IMR-90 (cell line): ENCODE measurements at regions not wholly inside any gene's neighbourhood (a gene's known extent, or its start where the extent isn't known, plus 50 kb on each side); places are given as distances from the start of the nearest gene placed in this dataset.

Experiments used
- ATAC-seq: fragments of 200-7000 bp; cut with Tn5 transposase; 2 replicates; pipeline ENCODE4 v1.9.1; 2020; ENCODE audit warnings: low read depth, mild to moderate bottlenecking, moderate library complexity
- BruUV-seq: library from RNA; stranded (reverse); fragments of 400-500 nt; replicated peaks from 2 replicates; lab custom pipeline; 2021; lab: Mats Ljungman, UMichigan
- CTCF ChIA-PET: fragments of 300-600 bp; formaldehyde crosslinking; extraction: SDS; loops from one replicate; lab custom pipeline; 2021; ENCODE audit warnings: antibody characterized with exemption; lab: Yijun Ruan, JAX
- POLR2A ChIA-PET: fragments of 300-600 bp; sonication (Branson Sonifier 250); formaldehyde crosslinking; loops from one replicate; lab custom pipeline; 2022; ENCODE audit warnings: antibody characterized with exemption; ENCODE audit not compliant: unreplicated experiment; lab: Charles Lee
- DNase-seq: peaks from one replicate; pipeline ENCODE4 v3.0.0; 2013
- H2AFZ ChIP-seq: replicated peaks from 2 replicates; pipeline ENCODE3; 2013; ENCODE audit warnings: low read length, mild to moderate bottlenecking; ENCODE audit not compliant: poor library complexity
- H2AK5ac ChIP-seq: 2 replicates; pipeline ENCODE4 v1.6.1; 2013; ENCODE audit warnings: low read depth, low read length, inconsistent platforms
- H2AK9ac ChIP-seq: replicated peaks from 2 replicates; pipeline ENCODE3; 2013; ENCODE audit warnings: mild to moderate bottlenecking, low read depth, low read length, moderate library complexity; ENCODE audit not compliant: poor library complexity
- H2BK120ac ChIP-seq: 2 replicates; pipeline ENCODE4 v1.6.1; 2013; ENCODE audit warnings: low read depth, low read length, inconsistent platforms
- H2BK15ac ChIP-seq: 3 replicates; pipeline ENCODE4 v1.6.1; 2013; ENCODE audit warnings: low read depth, low read length, inconsistent platforms
- H2BK20ac ChIP-seq: 2 replicates; pipeline ENCODE4 v1.6.1; 2013; ENCODE audit warnings: low read depth, mild to moderate bottlenecking, inconsistent platforms, low read length, moderate library complexity
- H2BK5ac ChIP-seq: 2 replicates; pipeline ENCODE4 v1.6.1; 2013; ENCODE audit warnings: mild to moderate bottlenecking, low read depth, low read length, inconsistent platforms; ENCODE audit not compliant: poor library complexity, severe bottlenecking
- H3K14ac ChIP-seq: replicated peaks from 2 replicates; pipeline ENCODE4 v1.6.1; 2013; ENCODE audit warnings: low read depth, low read length, inconsistent platforms
- H3K18ac ChIP-seq: 2 replicates; pipeline ENCODE4 v1.6.1; 2013; ENCODE audit warnings: low read depth, low read length, control low read depth
- H3K23ac ChIP-seq: 2 replicates; pipeline ENCODE4 v1.6.1; 2013; ENCODE audit warnings: low read depth, low read length, inconsistent platforms
- H3K27ac ChIP-seq: 2 replicates; pipeline ENCODE4 v1.5.1; 2013; ENCODE audit warnings: mild to moderate bottlenecking, control low read depth, low read length; ENCODE audit not compliant: insufficient read depth
- H3K27me3 ChIP-seq: 2 replicates; pipeline ENCODE4 v1.6.1; 2013; ENCODE audit warnings: low read length; ENCODE audit not compliant: control insufficient read depth, insufficient read depth
- H3K36me3 ChIP-seq: 2 replicates; pipeline ENCODE4 v1.6.1; 2013; ENCODE audit warnings: low read length, mixed read lengths; ENCODE audit not compliant: control insufficient read depth, insufficient read depth
- H3K4ac ChIP-seq: 2 replicates; pipeline ENCODE4 v1.6.1; 2013; ENCODE audit warnings: low read depth, low read length, inconsistent platforms
- H3K4me1 ChIP-seq: 2 replicates; pipeline ENCODE4 v1.6.1; 2013; ENCODE audit warnings: low read length, mixed read lengths; ENCODE audit not compliant: control insufficient read depth, insufficient read depth
- H3K4me2 ChIP-seq: 2 replicates; pipeline ENCODE4 v1.6.1; 2013; ENCODE audit warnings: low read depth, mild to moderate bottlenecking, control low read depth, low read length, moderate library complexity
- H3K4me3 ChIP-seq: 2 replicates; pipeline ENCODE4 v1.5.1; 2013; ENCODE audit warnings: low read depth, mild to moderate bottlenecking, control low read depth, low read length, moderate library complexity; ENCODE audit not compliant: insufficient read depth
- H3K56ac ChIP-seq: 2 replicates; pipeline ENCODE4 v1.6.1; 2013; ENCODE audit warnings: low read length, inconsistent platforms; ENCODE audit not compliant: insufficient read depth; ENCODE audit errors: extremely low read depth
- H3K79me1 ChIP-seq, 2 experiments: 2 replicates each; pipeline ENCODE4 v1.6.1; 2013; ENCODE audit warnings: low read length in 2 of 2, inconsistent platforms in 1 of 2, low read depth in 1 of 2
- H3K9ac ChIP-seq: 2 replicates; pipeline ENCODE4 v1.6.1; 2013; ENCODE audit warnings: low read depth, low read length, control low read depth
- H3K9me1 ChIP-seq: 2 replicates; pipeline ENCODE4 v1.6.1; 2013; ENCODE audit warnings: low read length, inconsistent platforms; ENCODE audit not compliant: insufficient read depth
- H3K9me3 ChIP-seq: 2 replicates; pipeline ENCODE4 v1.6.1; 2013; ENCODE audit warnings: low read length; ENCODE audit not compliant: control insufficient read depth, insufficient read depth
- H4K20me1 ChIP-seq: 2 replicates; pipeline ENCODE4 v1.6.1; 2013; ENCODE audit warnings: low read length, inconsistent platforms; ENCODE audit not compliant: insufficient read depth
- H4K5ac ChIP-seq: 2 replicates; pipeline ENCODE4 v1.6.1; 2013; ENCODE audit warnings: mild to moderate bottlenecking, low read depth, low read length, control low read depth
- H4K8ac ChIP-seq, 2 experiments: 2 replicates each; pipeline ENCODE4 v1.6.1; 2013; ENCODE audit warnings: low read depth in 2 of 2, low read length in 2 of 2, control low read depth in 1 of 2, inconsistent platforms in 1 of 2
- H4K91ac ChIP-seq: 2 replicates; pipeline ENCODE4 v1.6.1; 2013; ENCODE audit warnings: low read depth, low read length, inconsistent platforms; ENCODE audit not compliant: insufficient read depth
- BHLHE40 ChIP-seq: fragments of 150-350 bp; IDR thresholded peaks from 2 replicates; pipeline ENCODE4 v1.6.1; 2016; ENCODE audit warnings: mild to moderate bottlenecking, low read depth, low read length
- CEBPB ChIP-seq: IDR thresholded peaks from 2 replicates; pipeline ENCODE4 v1.6.1; 2012; ENCODE audit warnings: low read depth, low read length, improper control_type of control experiment
- CHD1 ChIP-seq: IDR thresholded peaks from 2 replicates; pipeline ENCODE4 v1.6.1; 2012; ENCODE audit warnings: low read depth, low read length, improper control_type of control experiment
- CTCF ChIP-seq: conservative IDR thresholded peaks from 2 replicates; pipeline ENCODE4 v1.5.1; 2012; ENCODE audit warnings: mild to moderate bottlenecking, low read depth, low read length, improper control_type of control experiment
- FOS ChIP-seq: fragments of 150-350 bp; IDR thresholded peaks from 2 replicates; pipeline ENCODE4 v1.6.1; 2016; ENCODE audit warnings: low read depth, low read length
- MAFK ChIP-seq: IDR thresholded peaks from 2 replicates; pipeline ENCODE4 v1.6.1; 2012; ENCODE audit warnings: low read depth, low read length, improper control_type of control experiment
- MAZ ChIP-seq: IDR thresholded peaks from 2 replicates; pipeline ENCODE4 v1.6.1; 2012; ENCODE audit warnings: low read depth, mild to moderate bottlenecking, low read length, improper control_type of control experiment, moderate library complexity, borderline replicate concordance
- MXI1 ChIP-seq: IDR thresholded peaks from 2 replicates; pipeline ENCODE4 v1.6.1; 2012; ENCODE audit warnings: low read depth, mild to moderate bottlenecking, low read length, moderate library complexity, borderline replicate concordance
- NFE2L2 ChIP-seq: fragments of 150-350 bp; IDR thresholded peaks from 2 replicates; pipeline ENCODE4 v1.6.1; 2016; ENCODE audit warnings: low read depth, mild to moderate bottlenecking, low read length
- POLR2A ChIP-seq: IDR thresholded peaks from 2 replicates; pipeline ENCODE4 v1.6.1; 2012; ENCODE audit warnings: mild to moderate bottlenecking, low read depth, low read length
- RAD21 ChIP-seq: IDR thresholded peaks from 2 replicates; pipeline ENCODE4 v1.6.1; 2012; ENCODE audit warnings: low read length, improper control_type of control experiment
- RCOR1 ChIP-seq: IDR thresholded peaks from 2 replicates; pipeline ENCODE4 v1.6.1; 2012; ENCODE audit warnings: mild to moderate bottlenecking, low read length, improper control_type of control experiment; ENCODE audit not compliant: insufficient replicate concordance
- RFX5 ChIP-seq: IDR thresholded peaks from 2 replicates; pipeline ENCODE4 v1.8.0; 2012; ENCODE audit warnings: low read depth, mild to moderate bottlenecking, low read length, moderate library complexity
- SMC3 ChIP-seq: fragments of 150-350 bp; IDR thresholded peaks from 2 replicates; pipeline ENCODE4 v1.6.1; 2016; ENCODE audit warnings: low read depth, mild to moderate bottlenecking, antibody characterized with exemption, low read length, moderate library complexity
- WGBS, 2 experiments: methylation state at CpG; one replicate each; pipeline versions ENCODE4 v1.1.5 to v1.1.7; 2013; ENCODE audit warnings: missing lambda C conversion rate in 2 of 2; ENCODE audit not compliant: insufficient read length in 1 of 2; ENCODE audit errors: extremely low coverage in 2 of 2; 5-methylcytosine and 5-hydroxymethylcytosine counted together
- dilution Hi-C: fragments of 300-500 bp; cut with HindIII; formaldehyde crosslinking; loops from one replicate; pipeline ENCODE4 v1.14.3; 2018; ENCODE audit warnings: low sequenced_read_pairs; ENCODE audit not compliant: unreplicated experiment
- in situ Hi-C: fragments of 300-500 bp; cut with MboI; formaldehyde crosslinking; loops from 3 replicates; pipeline ENCODE4 v1.14.3; 2019; ENCODE audit warnings: low sequenced_read_pairs, inconsistent platforms, mixed read lengths
- intact Hi-C: fragments of 100-400 bp; cut with micrococcal nuclease; formaldehyde crosslinking; loops from 2 replicates; pipeline ENCODE4 v1.10.0; 2022
- TF ChIP-seq, protein P1 (sequence below): fragments of 150-350 bp; IDR thresholded peaks from 2 replicates; pipeline ENCODE4 v1.6.1; 2017; ENCODE audit warnings: mild to moderate bottlenecking, antibody characterized with exemption, low read length, low read depth
- TF ChIP-seq, protein P2 (sequence below): fragments of 150-350 bp; IDR thresholded peaks from 2 replicates; pipeline ENCODE4 v1.6.1; 2016; ENCODE audit warnings: low read depth, mild to moderate bottlenecking, low read length, moderate library complexity, borderline replicate concordance

GRCh38 chr3:76566211-76566534 is 473.7 kb upstream of the ROBO2 start:
- H4K8ac ChIP-seq: 0 out of 4 replicates have a peak overlapping the region, but pooled peaks of 1 of the 2 experiments have one; percentile 19
- no peak overlapping the region; the same call in 1 of the 2 replicates for H4K5ac ChIP-seq
- no peak overlapping the region for H2AFZ ChIP-seq
- H3K4me2 ChIP-seq: no peak overlapping the region
- no peak for TF ChIP-seq MAFK
- no peak for TF ChIP-seq MAZ
- no peak for TF ChIP-seq CHD1
- TF ChIP-seq RCOR1: no peak
- TF ChIP-seq FOS: no peak
- TF ChIP-seq CTCF: no peak
- TF ChIP-seq, protein P1, sequence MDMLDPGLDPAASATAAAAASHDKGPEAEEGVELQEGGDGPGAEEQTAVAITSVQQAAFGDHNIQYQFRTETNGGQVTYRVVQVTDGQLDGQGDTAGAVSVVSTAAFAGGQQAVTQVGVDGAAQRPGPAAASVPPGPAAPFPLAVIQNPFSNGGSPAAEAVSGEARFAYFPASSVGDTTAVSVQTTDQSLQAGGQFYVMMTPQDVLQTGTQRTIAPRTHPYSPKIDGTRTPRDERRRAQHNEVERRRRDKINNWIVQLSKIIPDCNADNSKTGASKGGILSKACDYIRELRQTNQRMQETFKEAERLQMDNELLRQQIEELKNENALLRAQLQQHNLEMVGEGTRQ: no peak
- TF ChIP-seq MXI1: no peak
- TF ChIP-seq, protein P2, sequence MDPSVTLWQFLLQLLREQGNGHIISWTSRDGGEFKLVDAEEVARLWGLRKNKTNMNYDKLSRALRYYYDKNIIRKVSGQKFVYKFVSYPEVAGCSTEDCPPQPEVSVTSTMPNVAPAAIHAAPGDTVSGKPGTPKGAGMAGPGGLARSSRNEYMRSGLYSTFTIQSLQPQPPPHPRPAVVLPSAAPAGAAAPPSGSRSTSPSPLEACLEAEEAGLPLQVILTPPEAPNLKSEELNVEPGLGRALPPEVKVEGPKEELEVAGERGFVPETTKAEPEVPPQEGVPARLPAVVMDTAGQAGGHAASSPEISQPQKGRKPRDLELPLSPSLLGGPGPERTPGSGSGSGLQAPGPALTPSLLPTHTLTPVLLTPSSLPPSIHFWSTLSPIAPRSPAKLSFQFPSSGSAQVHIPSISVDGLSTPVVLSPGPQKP: no peak
- TF ChIP-seq NFE2L2: no peak
- TF ChIP-seq RAD21: no peak
- TF ChIP-seq SMC3: no peak
- no peak for TF ChIP-seq POLR2A
- TF ChIP-seq RFX5: no peak
- no peak for TF ChIP-seq BHLHE40
- TF ChIP-seq CEBPB: no peak
- dilution Hi-C loops (no loop called here), in situ Hi-C loops (no loop called here), intact Hi-C loops (loop anchor here (5.0 kb wide), 1 partner anchor 749 kb away; no protein-coding TSS in a partner anchor)
- H4K91ac ChIP-seq: no peak overlapping the region
- H3K23ac ChIP-seq: no peak overlapping the region
- H2BK120ac ChIP-seq: no peak overlapping the region
- BruUV-seq: no TSS peak
- H2AK9ac ChIP-seq: no peak overlapping the region
- no peak overlapping the region; the same call in 1 of the 2 replicates for H3K14ac ChIP-seq
- ChIA-PET POLR2A (no interaction called here), CTCF (interaction anchor here (1.1 kb wide), 2 partner anchors 26 to 253 kb away, joined by 3 read pairs; no protein-coding TSS in a partner anchor)
- H4K20me1 ChIP-seq: no peaks in the 10 kb centered on the region
- no peak overlapping the region for H3K56ac ChIP-seq
- no peak overlapping the region for H2BK5ac ChIP-seq
- no CpG with 5 or more reads among the region's 2 CpGs for WGBS, 2 experiments
- no peak overlapping the region for H3K4ac ChIP-seq
- 0 out of 2 replicates have a peak, but pooled peaks cover 3% of the 10 kb centered on the region for H3K9me1 ChIP-seq
- no peak overlapping the region for H3K27ac ChIP-seq
- H2BK20ac ChIP-seq: no peak overlapping the region
- DNase-seq (no peak), ATAC-seq (peak; percentile 25; the same call in 1 of the 2 replicates)
- H3K27me3 ChIP-seq: no peaks in the 10 kb centered on the region
- H3K79me1 ChIP-seq: no peaks in the 10 kb centered on the region
- no peak overlapping the region for H3K9ac ChIP-seq
- H3K18ac ChIP-seq: no peak overlapping the region
- no peak overlapping the region for H3K4me3 ChIP-seq
- H2BK15ac ChIP-seq: no peak overlapping the region
- no peaks in the 10 kb centered on the region for H3K9me3 ChIP-seq
- no peaks in the 10 kb centered on the region for H3K36me3 ChIP-seq
- no peak overlapping the region for H2AK5ac ChIP-seq
- H3K4me1 ChIP-seq: peaks cover 3% of the 10 kb centered on the region; the same call in 1 of the 2 replicates
